ENCODE measurements at regions not wholly inside any gene's neighbourhood (a gene's known extent, or its start where the extent isn't known, plus 50 kb on each side); places are given as distances from the start of the nearest gene placed in this dataset.

DNA sequence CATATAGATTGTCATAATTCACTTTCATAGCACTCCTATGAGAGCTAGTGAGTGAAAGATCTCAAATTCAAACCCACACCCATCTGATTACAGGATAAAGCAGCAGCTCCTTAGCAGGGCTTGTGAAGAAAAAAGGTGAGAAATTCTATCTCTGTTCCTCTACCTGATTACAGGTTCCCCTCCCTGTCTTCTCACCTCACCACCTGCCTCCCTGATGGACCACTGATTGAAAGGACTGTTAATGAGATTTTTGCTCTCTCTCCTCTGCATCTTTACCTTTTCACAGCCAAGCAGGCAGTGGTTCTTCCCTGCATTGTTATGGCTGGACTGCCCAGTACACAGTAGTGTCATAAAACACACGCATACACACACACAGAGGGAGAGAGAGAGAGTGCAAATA is 228.5 kb downstream of the MTERF1 start (continued):
- TF ChIP-seq SETDB1 (CRISPR knock-in tag; IDR thresholded peaks at IDR 0.05; ENCODE audit: borderline replicate concordance): no peak
- TF ChIP-seq, protein P1, sequence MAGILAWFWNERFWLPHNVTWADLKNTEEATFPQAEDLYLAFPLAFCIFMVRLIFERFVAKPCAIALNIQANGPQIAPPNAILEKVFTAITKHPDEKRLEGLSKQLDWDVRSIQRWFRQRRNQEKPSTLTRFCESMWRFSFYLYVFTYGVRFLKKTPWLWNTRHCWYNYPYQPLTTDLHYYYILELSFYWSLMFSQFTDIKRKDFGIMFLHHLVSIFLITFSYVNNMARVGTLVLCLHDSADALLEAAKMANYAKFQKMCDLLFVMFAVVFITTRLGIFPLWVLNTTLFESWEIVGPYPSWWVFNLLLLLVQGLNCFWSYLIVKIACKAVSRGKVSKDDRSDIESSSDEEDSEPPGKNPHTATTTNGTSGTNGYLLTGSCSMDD (CRISPR knock-in tag; IDR thresholded peaks at IDR 0.05): no peak
- TF ChIP-seq WIZ (CRISPR knock-in tag; IDR thresholded peaks at IDR 0.05): no peak

DNA sequence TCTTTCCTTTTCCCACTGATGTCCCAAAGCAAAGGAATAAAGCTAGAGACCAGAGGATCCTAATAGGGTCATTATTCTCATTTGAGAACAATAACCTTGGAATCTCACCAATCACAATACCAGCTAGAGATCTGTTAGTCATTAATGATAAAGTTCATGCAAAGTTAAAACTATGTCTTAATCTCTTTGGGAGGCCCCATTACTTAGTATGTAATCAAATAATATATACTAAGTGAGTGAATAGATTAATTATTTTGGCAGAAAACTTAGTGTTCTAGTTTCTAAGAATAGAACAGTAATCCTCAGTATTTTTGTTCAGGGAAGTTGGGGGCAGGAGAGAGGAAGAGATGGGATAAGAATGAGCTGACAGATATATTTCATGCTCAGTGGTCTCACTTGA is 227.2 kb downstream of the MTERF1 start:
- intact Hi-C loops (cut with micrococcal nuclease; ENCODE audit: unreplicated experiment): no loop called here
- POLR2A ChIA-PET: no interaction called here
- Histone ChIP-seq H3K9ac (ENCODE audit: insufficient read depth, low read depth, low read length) (no peak overlapping the region), H2AFZ (ENCODE audit: low read length) (no peak overlapping the region), H3K9me3 (ENCODE audit: low read length) (no peaks in the 10 kb centered on the region), H3K4me3 (replicated peaks in 1 of 3; ENCODE audit: insufficient read depth in 1 of 3, low read depth in 2 of 3, low read length in 3 of 3) (no peak overlapping the region), H3K27me3 (ENCODE audit: control insufficient read depth in 1 of 2, insufficient read depth in 2 of 2, low read length in 2 of 2) (no peaks in the 10 kb centered on the region), H3K36me3 (replicated peaks in 1 of 2; ENCODE audit: control insufficient read depth in 1 of 2, insufficient read depth in 2 of 2, low read length in 2 of 2) (no peaks in the 10 kb centered on the region), H3K4me1 (ENCODE audit: insufficient read depth, low read length) (no peaks in the 10 kb centered on the region), H3K4me2 (ENCODE audit: low read depth, low read length) (no peak overlapping the region), H3K79me2 (ENCODE audit: insufficient read depth, low read length) (no peaks in the 10 kb centered on the region), H4K20me1 (ENCODE audit: insufficient read depth, low read length) (no peaks in the 10 kb centered on the region), H3K27ac (ENCODE audit: extremely low read length, insufficient read depth, low read length) (no peak overlapping the region)
- CTCF ChIA-PET (ENCODE audit: low intra/inter-chr PET ratio, low total read pairs): no interaction called here
- in situ Hi-C loops (cut with HindIII; ENCODE audit: extremely low pct_ligation_motif_present, low pct_unique_long_range_greater_than_20kb): no loop called here
- TF ChIP-seq, protein P2, sequence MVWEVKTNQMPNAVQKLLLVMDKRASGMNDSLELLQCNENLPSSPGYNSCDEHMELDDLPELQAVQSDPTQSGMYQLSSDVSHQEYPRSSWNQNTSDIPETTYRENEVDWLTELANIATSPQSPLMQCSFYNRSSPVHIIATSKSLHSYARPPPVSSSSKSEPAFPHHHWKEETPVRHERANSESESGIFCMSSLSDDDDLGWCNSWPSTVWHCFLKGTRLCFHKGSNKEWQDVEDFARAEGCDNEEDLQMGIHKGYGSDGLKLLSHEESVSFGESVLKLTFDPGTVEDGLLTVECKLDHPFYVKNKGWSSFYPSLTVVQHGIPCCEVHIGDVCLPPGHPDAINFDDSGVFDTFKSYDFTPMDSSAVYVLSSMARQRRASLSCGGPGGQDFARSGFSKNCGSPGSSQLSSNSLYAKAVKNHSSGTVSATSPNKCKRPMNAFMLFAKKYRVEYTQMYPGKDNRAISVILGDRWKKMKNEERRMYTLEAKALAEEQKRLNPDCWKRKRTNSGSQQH (CRISPR knock-in tag; IDR thresholded peaks at IDR 0.05; ENCODE audit: low read depth): no peak
- TF ChIP-seq ATRX (CRISPR knock-in tag; IDR thresholded peaks at IDR 0.05; ENCODE audit: borderline replicate concordance) (no peak), THYN1 (CRISPR knock-in tag; IDR thresholded peaks at IDR 0.05; ENCODE audit: borderline replicate concordance, low read depth) (no peak), AGO1 (IDR thresholded peaks at IDR 0.05; ENCODE audit: low read depth, low read length, poor library complexity, severe bottlenecking) (no peak), HDAC2 (CRISPR knock-in tag; IDR thresholded peaks at IDR 0.05) (no peak)
- TF ChIP-seq, protein P3, sequence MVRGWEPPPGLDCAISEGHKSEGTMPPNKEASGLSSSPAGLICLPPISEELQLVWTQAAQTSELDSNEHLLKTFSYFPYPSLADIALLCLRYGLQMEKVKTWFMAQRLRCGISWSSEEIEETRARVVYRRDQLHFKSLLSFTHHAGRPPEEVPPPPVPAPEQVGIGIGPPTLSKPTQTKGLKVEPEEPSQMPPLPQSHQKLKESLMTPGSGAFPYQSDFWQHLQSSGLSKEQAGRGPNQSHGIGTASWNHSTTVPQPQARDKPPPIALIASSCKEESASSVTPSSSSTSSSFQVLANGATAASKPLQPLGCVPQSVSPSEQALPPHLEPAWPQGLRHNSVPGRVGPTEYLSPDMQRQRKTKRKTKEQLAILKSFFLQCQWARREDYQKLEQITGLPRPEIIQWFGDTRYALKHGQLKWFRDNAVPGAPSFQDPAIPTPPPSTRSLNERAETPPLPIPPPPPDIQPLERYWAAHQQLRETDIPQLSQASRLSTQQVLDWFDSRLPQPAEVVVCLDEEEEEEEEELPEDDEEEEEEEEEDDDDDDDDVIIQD (CRISPR knock-in tag; IDR thresholded peaks at IDR 0.05; ENCODE audit: low read depth): no peak
- TF ChIP-seq, protein P4, sequence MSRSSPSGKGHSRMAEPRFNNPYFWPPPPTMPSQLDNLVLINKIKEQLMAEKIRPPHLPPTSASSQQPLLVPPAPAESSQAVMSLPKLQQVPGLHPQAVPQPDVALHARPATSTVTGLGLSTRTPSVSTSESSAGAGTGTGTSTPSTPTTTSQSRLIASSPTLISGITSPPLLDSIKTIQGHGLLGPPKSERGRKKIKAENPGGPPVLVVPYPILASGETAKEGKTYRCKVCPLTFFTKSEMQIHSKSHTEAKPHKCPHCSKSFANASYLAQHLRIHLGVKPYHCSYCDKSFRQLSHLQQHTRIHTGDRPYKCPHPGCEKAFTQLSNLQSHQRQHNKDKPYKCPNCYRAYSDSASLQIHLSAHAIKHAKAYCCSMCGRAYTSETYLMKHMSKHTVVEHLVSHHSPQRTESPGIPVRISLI (CRISPR knock-in tag; IDR thresholded peaks at IDR 0.05; ENCODE audit: borderline replicate concordance): no peak
- no TSS peak for BruUV-seq (replicated peaks)
- no peak for DNase-seq (ENCODE audit: low spot score)
- FAIRE-seq: no peak
- no peak for ATAC-seq

All from HepG2 (cell line).